Panc1 (cell line): ENCODE measurements at regions not wholly inside any gene's neighbourhood (a gene's known extent, or its start where the extent isn't known, plus 50 kb on each side); places are given as distances from the start of the nearest gene placed in this dataset.

ENCODE experiments used
- ATAC-seq: fragments of 200-7000 bp; cut with Tn5 transposase; 2 replicates; pipeline ENCODE4 v1.9.1; 2020; ENCODE audit warnings: mild to moderate bottlenecking, moderate library complexity
- BruUV-seq: library from RNA; stranded (reverse); fragments of 400-500 nt; replicated peaks from 2 replicates; lab custom pipeline; 2021; lab: Mats Ljungman, UMichigan
- CTCF ChIA-PET: fragments of 300-600 bp; sonication (Branson Sonifier 250); formaldehyde crosslinking; loops from one replicate; lab custom pipeline; 2022; ENCODE audit warnings: antibody characterized with exemption; lab: Charles Lee
- POLR2A ChIA-PET: fragments of 300-600 bp; sonication (Branson Sonifier 250); formaldehyde crosslinking; loops from one replicate; lab custom pipeline; 2022; ENCODE audit warnings: antibody characterized with exemption; lab: Charles Lee
- DNase-seq: peaks from one replicate; pipeline ENCODE4 v3.0.0-alpha.2; 2010; ENCODE audit warnings: low read depth, low spot score
- H3K27ac ChIP-seq: 2 replicates; pipeline ENCODE4 v1.5.1; 2011; ENCODE audit warnings: mild to moderate bottlenecking, low read length, inconsistent platforms
- H3K27me3 ChIP-seq: fragments of 200-500 bp; sonication (Bioruptor generic); 2 replicates; pipeline ENCODE4 v1.6.0; 2014; ENCODE audit warnings: low read length, inconsistent platforms; ENCODE audit not compliant: control insufficient read depth, insufficient read depth
- H3K36me3 ChIP-seq: fragments of 200-500 bp; sonication (Bioruptor generic); 2 replicates; pipeline ENCODE4 v1.5.1; 2014; ENCODE audit warnings: inconsistent platforms, mild to moderate bottlenecking, low read length, moderate library complexity; ENCODE audit not compliant: control insufficient read depth, insufficient read depth
- H3K4me1 ChIP-seq: 2 replicates; pipeline ENCODE4 v1.5.1; 2011; ENCODE audit warnings: inconsistent platforms, mild to moderate bottlenecking, low read length, moderate library complexity; ENCODE audit not compliant: control insufficient read depth, insufficient read depth
- H3K4me3 ChIP-seq, 2 experiments: 2 replicates each; pipeline ENCODE4 v1.5.1; 2011 to 2012; ENCODE audit warnings: low read depth in 2 of 2, low read length in 2 of 2, mild to moderate bottlenecking in 2 of 2, inconsistent platforms in 1 of 2, moderate library complexity in 1 of 2
- H3K9me3 ChIP-seq: fragments of 200-500 bp; sonication (Bioruptor generic); 2 replicates; pipeline ENCODE4 v1.5.1; 2014; ENCODE audit warnings: low read depth, mild to moderate bottlenecking, inconsistent platforms, low read length, moderate library complexity; ENCODE audit not compliant: control insufficient read depth, insufficient read depth
- CTCF ChIP-seq: fragments of 450-650 bp; IDR thresholded peaks from 2 replicates; pipeline ENCODE4 v1.5.1; 2017; ENCODE audit warnings: mild to moderate bottlenecking
- POLR2AphosphoS5 ChIP-seq: IDR thresholded peaks from 2 replicates; pipeline ENCODE4 v1.6.1; 2012; ENCODE audit warnings: mild to moderate bottlenecking, low read depth, low read length, moderate library complexity
- REST ChIP-seq, 2 experiments: IDR thresholded peaks; 2 replicates each; pipeline ENCODE4 v1.6.1; 2011 to 2012; ENCODE audit warnings: low read depth in 2 of 2, control low read depth in 1 of 2, low read length in 1 of 2, mild to moderate bottlenecking in 1 of 2, moderate library complexity in 1 of 2; ENCODE audit not compliant: insufficient read depth in 1 of 2
- SIN3A ChIP-seq: IDR thresholded peaks from 2 replicates; pipeline ENCODE4 v1.6.1; 2012; ENCODE audit warnings: low read depth, mild to moderate bottlenecking, low read length, moderate library complexity, borderline replicate concordance; ENCODE audit not compliant: insufficient read depth
- TCF7L2 ChIP-seq: IDR thresholded peaks from 2 replicates; pipeline ENCODE4 v1.6.1; 2011; ENCODE audit warnings: mild to moderate bottlenecking, low read depth, low read length, inconsistent platforms
- in situ Hi-C: cut with HindIII; loops from 2 replicates; pipeline ENCODE4 v1.10.0; 2016; ENCODE audit warnings: low sequenced_read_pairs, low pct_unique_long_range_greater_than_20kb
- intact Hi-C: fragments of 100-400 bp; cut with micrococcal nuclease; formaldehyde crosslinking; loops from one replicate; pipeline ENCODE4 v1.10.0; 2022; ENCODE audit not compliant: unreplicated experiment

GRCh38 chr6:87995461-87995860 lies 52.2 kb upstream of the SPACA1 start:
- Histone ChIP-seq H3K4me1 (no peaks in the 10 kb centered on the region), H3K9me3 (no peaks in the 10 kb centered on the region), H3K27me3 (no peaks in the 10 kb centered on the region), H3K4me3 (no peak overlapping the region), H3K27ac (no peak overlapping the region), H3K36me3 (no peaks in the 10 kb centered on the region)
- ATAC-seq (no peak), DNase-seq (no peak)
- in situ Hi-C loops: no loop called here
- POLR2A ChIA-PET: no interaction called here
- CTCF ChIA-PET: no interaction called here
- TF ChIP-seq POLR2AphosphoS5 (no peak), TCF7L2 (no peak), REST (IDR thresholded peaks at IDR 0.05; ENCODE audit: insufficient read depth in 1 of 2, low read depth in 2 of 2, low read length in 1 of 2) (no peak), CTCF (no peak), SIN3A (no peak)
- intact Hi-C loops: no loop called here
- BruUV-seq: no TSS peak

GRCh38 chr6:87993356-87993755 lies 54.3 kb upstream of the SPACA1 start:
- in situ Hi-C loops: no loop called here
- DNase-seq (no peak), ATAC-seq (no peak)
- Histone ChIP-seq H3K9me3 (no peaks in the 10 kb centered on the region), H3K4me1 (no peaks in the 10 kb centered on the region), H3K27me3 (no peaks in the 10 kb centered on the region), H3K4me3 (no peak overlapping the region), H3K36me3 (no peaks in the 10 kb centered on the region), H3K27ac (no peak overlapping the region)
- ChIA-PET POLR2A (no interaction called here), CTCF (no interaction called here)
- TF ChIP-seq TCF7L2 (no peak), SIN3A (no peak), CTCF (no peak), REST (IDR thresholded peaks at IDR 0.05; ENCODE audit: insufficient read depth in 1 of 2, low read depth in 2 of 2, low read length in 1 of 2) (no peak), POLR2AphosphoS5 (no peak)
- intact Hi-C loops: no loop called here
- BruUV-seq: no TSS peak
